Right lobe of liver (tissue), 4 donors: ENCODE measurements at regions not wholly inside any gene's neighbourhood (a gene's known extent, or its start where the extent isn't known, plus 50 kb on each side); places are given as distances from the start of the nearest gene placed in this dataset.

Experiments used
- CTCF ChIP-seq, 4 donors: fragments of 200-600 bp in 3 of 4; fragments of 450-650 bp in 1 of 4; IDR thresholded peaks; one replicate each; pipeline versions ENCODE4 v1.5.1 to v1.8.0; 2016 to 2022; ENCODE audit warnings: antibody characterized with exemption in 4 of 4, mild to moderate bottlenecking in 2 of 4
- POLR2A ChIP-seq: fragments of 450-650 bp; IDR thresholded peaks from one replicate; pipeline ENCODE4 v1.6.1; 2017; ENCODE audit warnings: antibody characterized with exemption, mild to moderate bottlenecking
- donor health status: DM: no; HTN: no; CAD: no.
- donor health status: DM: no; HTN: no; CAD: no.
- donor health status: DM: no; HTN: yes; CAD: no.

GRCh38 chr3:87627316-87627715 is 350.9 kb upstream of the POU1F1 start:
- TF ChIP-seq CTCF (IDR thresholded peaks at IDR 0.05) (no peak), POLR2A (no peak)
